ENCODE measurements at regions not wholly inside any gene's neighbourhood (a gene's known extent, or its start where the extent isn't known, plus 50 kb on each side); places are given as distances from the start of the nearest gene placed in this dataset.

DNA sequence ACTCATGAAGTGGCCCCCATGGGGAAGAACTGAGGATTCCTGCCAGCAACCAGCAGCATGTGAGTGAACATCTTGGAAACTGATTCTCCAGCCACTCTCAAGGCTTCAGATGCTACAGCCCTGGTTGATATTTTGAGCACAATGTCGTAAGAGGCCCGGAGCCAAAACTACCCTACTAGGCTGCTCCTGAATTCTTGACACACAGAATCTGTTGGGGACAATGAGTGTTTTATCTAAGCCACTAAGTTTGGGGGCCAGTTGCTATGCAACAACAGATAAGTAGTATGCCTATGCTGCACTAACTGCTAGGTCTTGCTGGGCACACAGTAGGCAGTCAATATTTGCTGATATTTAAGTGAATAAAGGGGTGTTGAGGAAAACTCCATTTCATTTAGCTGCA is 89.9 kb upstream of the CHL1 start:
- TF ChIP-seq SP1 (IDR thresholded peaks at IDR 0.05) (no peak), ZNF384 (IDR thresholded peaks at IDR 0.05) (no peak), FOXK2 (IDR thresholded peaks at IDR 0.05) (no peak)

All from HEK293T (cell line).